ENCODE measurements at regions not wholly inside any gene's neighbourhood (a gene's known extent, or its start where the extent isn't known, plus 50 kb on each side); places are given as distances from the start of the nearest gene placed in this dataset.

- no peak overlapping the region for H3K27ac Mint-ChIP-seq
- peaks cover 2 to 13% (median 5%) of the 10 kb centered on the region in 7 donors for H3K9me3 Mint-ChIP-seq
- H3K36me3 Mint-ChIP-seq = no peaks in the 10 kb centered on the region
- no peak overlapping the region for H3K4me3 Mint-ChIP-seq
- DNase-seq (no peak), ATAC-seq (ENCODE audit: low read depth in 2 of 2) (no peak)
- H3K27me3 Mint-ChIP-seq = peaks cover 8 to 58% (median 22%) of the 10 kb centered on the region in 3 donors
- no peaks in the 10 kb centered on the region for H3K4me1 Mint-ChIP-seq
Measured at GRCh38 chr12:105461944-105462762, 131.7 kb downstream of the C12orf75 start.

GRCh38 chr12:105462831-105463230 is 132.3 kb downstream of the C12orf75 start:
- no peaks in the 10 kb centered on the region for H3K36me3 Mint-ChIP-seq
- H3K4me3 Mint-ChIP-seq = no peak overlapping the region
- ATAC-seq (ENCODE audit: low read depth in 2 of 2) = no peak
- H3K9me3 Mint-ChIP-seq = peaks cover 2 to 13% (median 5%) of the 10 kb centered on the region in 7 donors
- peaks cover 8 to 56% (median 26%) of the 10 kb centered on the region in 3 donors for H3K27me3 Mint-ChIP-seq
- H3K4me1 Mint-ChIP-seq = no peaks in the 10 kb centered on the region
- H3K27ac Mint-ChIP-seq = no peak overlapping the region
- DNase-seq = no peak

- Mint-ChIP-seq H3K4me1 (no peaks in the 10 kb centered on the region), H3K27ac (no peak overlapping the region), H3K9me3 (peaks cover 0 to under 1% (median 0%) of the 10 kb centered on the region in 7 donors), H3K27me3 (peaks cover 10 to 48% (median 32%) of the 10 kb centered on the region in 3 donors), H3K36me3 (no peaks in the 10 kb centered on the region), H3K4me3 (no peak overlapping the region)
- DNase-seq (no peak), ATAC-seq (ENCODE audit: low read depth in 2 of 2) (no peak)
Measured at GRCh38 chr12:105464406-105464805, 133.9 kb downstream of the C12orf75 start.

- Mint-ChIP-seq H3K27me3 (peaks cover 7 to 39% (median 28%) of the 10 kb centered on the region in 3 donors), H3K27ac (no peak overlapping the region), H3K4me1 (no peaks in the 10 kb centered on the region), H3K36me3 (no peaks in the 10 kb centered on the region), H3K4me3 (no peak overlapping the region), H3K9me3 (no peaks in the 10 kb centered on the region)
- DNase-seq (no peak), ATAC-seq (ENCODE audit: low read depth in 2 of 2) (no peak)
Measured at GRCh38 chr12:105466231-105466900, 135.9 kb downstream of the C12orf75 start.

- H3K9me3 Mint-ChIP-seq = no peaks in the 10 kb centered on the region
- no peak for ATAC-seq (ENCODE audit: low read depth in 2 of 2)
- no peaks in the 10 kb centered on the region for H3K36me3 Mint-ChIP-seq
- H3K4me1 Mint-ChIP-seq = no peaks in the 10 kb centered on the region
- H3K4me3 Mint-ChIP-seq = no peak overlapping the region
- peaks cover 7 to 33% (median 28%) of the 10 kb centered on the region in 3 donors for H3K27me3 Mint-ChIP-seq
- no peak for DNase-seq
- no peak overlapping the region for H3K27ac Mint-ChIP-seq
Measured at GRCh38 chr12:105466901-105467598, 136.6 kb downstream of the C12orf75 start.

GRCh38 chr12:105467710-105468366 is 137.3 kb downstream of the C12orf75 start:
- Mint-ChIP-seq H3K27me3 (peaks cover 7 to 28% (median 28%) of the 10 kb centered on the region in 3 donors), H3K9me3 (no peaks in the 10 kb centered on the region), H3K27ac (no peak overlapping the region), H3K36me3 (no peaks in the 10 kb centered on the region), H3K4me1 (no peaks in the 10 kb centered on the region), H3K4me3 (no peak overlapping the region)
- DNase-seq (no peak), ATAC-seq (ENCODE audit: low read depth in 2 of 2) (no peak)

GRCh38 chr12:105468464-105468863 is 138.0 kb downstream of the C12orf75 start:
- Mint-ChIP-seq H3K4me3 (peak overlapping the region in 1 of 8 donors; percentile 45), H3K4me1 (no peaks in the 10 kb centered on the region), H3K27ac (no peak overlapping the region), H3K36me3 (no peaks in the 10 kb centered on the region), H3K9me3 (no peaks in the 10 kb centered on the region), H3K27me3 (peaks cover 7 to 28% (median 28%) of the 10 kb centered on the region in 3 donors)
- ATAC-seq (ENCODE audit: low read depth in 2 of 2) (no peak), DNase-seq (no peak)

GRCh38 chr12:105469211-105469610 is 138.7 kb downstream of the C12orf75 start:
- no peak for DNase-seq
- H3K27me3 Mint-ChIP-seq = peaks cover 7 to 31% (median 29%) of the 10 kb centered on the region in 3 donors
- no peak overlapping the region for H3K4me3 Mint-ChIP-seq
- no peak overlapping the region for H3K27ac Mint-ChIP-seq
- no peak for ATAC-seq (ENCODE audit: low read depth in 2 of 2)
- no peaks in the 10 kb centered on the region for H3K36me3 Mint-ChIP-seq
- H3K9me3 Mint-ChIP-seq = peaks cover 0 to under 1% (median 0%) of the 10 kb centered on the region in 7 donors
- H3K4me1 Mint-ChIP-seq = no peaks in the 10 kb centered on the region

- peaks cover 7 to 35% (median 32%) of the 10 kb centered on the region in 3 donors for H3K27me3 Mint-ChIP-seq
- H3K9me3 Mint-ChIP-seq = peaks cover 0 to 6% (median 0%) of the 10 kb centered on the region in 7 donors
- ATAC-seq (ENCODE audit: low read depth in 2 of 2) = no peak
- no peak overlapping the region for H3K27ac Mint-ChIP-seq
- no peaks in the 10 kb centered on the region for H3K36me3 Mint-ChIP-seq
- no peak for DNase-seq
- no peak overlapping the region for H3K4me3 Mint-ChIP-seq
- H3K4me1 Mint-ChIP-seq = no peaks in the 10 kb centered on the region
Measured at GRCh38 chr12:105469701-105470100, 139.2 kb downstream of the C12orf75 start.

- Mint-ChIP-seq H3K4me3 (no peak overlapping the region), H3K27ac (no peak overlapping the region), H3K4me1 (no peaks in the 10 kb centered on the region), H3K9me3 (peaks cover 0 to 6% (median 0%) of the 10 kb centered on the region in 7 donors), H3K36me3 (no peaks in the 10 kb centered on the region), H3K27me3 (peaks cover 7 to 32% (median 32%) of the 10 kb centered on the region in 3 donors)
- DNase-seq (no peak), ATAC-seq (ENCODE audit: low read depth in 2 of 2) (no peak)
Measured at GRCh38 chr12:105470102-105470501, 139.6 kb downstream of the C12orf75 start.

GRCh38 chr12:105470601-105471000 is 140.1 kb downstream of the C12orf75 start:
- H3K4me3 Mint-ChIP-seq = no peak overlapping the region
- peaks cover 7 to 32% (median 29%) of the 10 kb centered on the region in 3 donors for H3K27me3 Mint-ChIP-seq
- no peaks in the 10 kb centered on the region for H3K4me1 Mint-ChIP-seq
- H3K9me3 Mint-ChIP-seq = peaks cover 0 to 6% (median 0%) of the 10 kb centered on the region in 7 donors
- H3K27ac Mint-ChIP-seq = no peak overlapping the region
- ATAC-seq (ENCODE audit: low read depth in 2 of 2) (no peak), DNase-seq (no peak)
- H3K36me3 Mint-ChIP-seq = no peaks in the 10 kb centered on the region

GRCh38 chr12:105474672-105475071 is 144.2 kb downstream of the C12orf75 start:
- H3K36me3 Mint-ChIP-seq = no peaks in the 10 kb centered on the region

GRCh38 chr12:105476616-105477015 is 146.1 kb downstream of the C12orf75 start:
- H3K27me3 Mint-ChIP-seq = peaks cover 11 to 22% (median 22%) of the 10 kb centered on the region in 3 donors
- ATAC-seq (ENCODE audit: low read depth in 2 of 2) = no peak

More at GRCh38 chr12:105474672-105475071, 144.2 kb downstream of the C12orf75 start:
- Mint-ChIP-seq H3K4me3 (peak overlapping the region in 1 of 8 donors; percentile 25), H3K27me3 (peaks cover 11 to 22% (median 22%) of the 10 kb centered on the region in 3 donors), H3K9me3 (peaks cover 0 to 10% (median 2%) of the 10 kb centered on the region in 7 donors), H3K4me1 (no peaks in the 10 kb centered on the region), H3K27ac (no peak overlapping the region)
- DNase-seq (no peak), ATAC-seq (ENCODE audit: low read depth in 2 of 2) (no peak)

More at GRCh38 chr12:105476616-105477015, 146.1 kb downstream of the C12orf75 start:
- no peak for DNase-seq
- Mint-ChIP-seq H3K36me3 (no peaks in the 10 kb centered on the region), H3K4me1 (no peaks in the 10 kb centered on the region), H3K9me3 (peaks cover 0 to 10% (median 2%) of the 10 kb centered on the region in 7 donors), H3K27ac (no peak overlapping the region), H3K4me3 (no peak overlapping the region)
